Keratinocyte (primary cell): ENCODE measurements at regions not wholly inside any gene's neighbourhood (a gene's known extent, or its start where the extent isn't known, plus 50 kb on each side); places are given as distances from the start of the nearest gene placed in this dataset.

Experiments used
- DNase-seq: peaks from one replicate; pipeline ENCODE4 v3.0.0-alpha.2; 2011; ENCODE audit warnings: low read depth, missing footprints, low spot score
- FAIRE-seq: peaks from 2 replicates; lab custom pipeline; 2011; peaks lifted over from hg19 to GRCh38; lab: Jason Lieb, UNC
- H2AFZ ChIP-seq: 2 replicates; pipeline ENCODE4 v1.6.0; 2012; ENCODE audit warnings: low read length, control low read depth, inconsistent platforms; ENCODE audit not compliant: control insufficient read depth
- H3K27ac ChIP-seq: 2 replicates; pipeline ENCODE4 v1.5.1; 2011; ENCODE audit warnings: low read length; ENCODE audit not compliant: control insufficient read depth, insufficient read depth
- H3K27me3 ChIP-seq: 3 replicates; pipeline ENCODE4 v1.6.0; 2011; ENCODE audit warnings: low read length; ENCODE audit not compliant: control insufficient read depth, insufficient read depth; ENCODE audit errors: extremely low read depth
- H3K36me3 ChIP-seq, 2 experiments: 2 replicates in 1 of 2; 3 replicates in 1 of 2; pipeline ENCODE4 v1.5.1; 2011; ENCODE audit warnings: low read length in 2 of 2, mild to moderate bottlenecking in 1 of 2; ENCODE audit not compliant: control insufficient read depth in 2 of 2, insufficient read depth in 2 of 2; ENCODE audit errors: extremely low read depth in 1 of 2
- H3K4me1 ChIP-seq: 3 replicates; pipeline ENCODE4 v1.5.1; 2011; ENCODE audit warnings: low read length; ENCODE audit not compliant: control insufficient read depth, insufficient read depth; ENCODE audit errors: extremely low read depth
- H3K4me2 ChIP-seq: 3 replicates; pipeline ENCODE4 v1.6.0; 2011; ENCODE audit warnings: low read depth, low read length; ENCODE audit not compliant: control insufficient read depth, insufficient read depth; ENCODE audit errors: extremely low read depth
- H3K4me3 ChIP-seq, 3 experiments: fragments of 200-600 bp in 1 of 3; sonication (generic) in 1 of 3; 2 replicates in 2 of 3; 3 replicates in 1 of 3; pipeline ENCODE4 v1.5.1; 2011 to 2016; ENCODE audit warnings: low read length in 3 of 3, mild to moderate bottlenecking in 3 of 3, control low read depth in 2 of 3, inconsistent platforms in 1 of 3, low read depth in 1 of 3, mixed read lengths in 1 of 3, mixed run types in 1 of 3, moderate library complexity in 1 of 3; ENCODE audit not compliant: control insufficient read depth in 2 of 3, insufficient read depth in 2 of 3; ENCODE audit errors: extremely low read depth in 1 of 3
- H3K79me2 ChIP-seq: 2 replicates; pipeline ENCODE4 v1.6.0; 2012; ENCODE audit warnings: low read length; ENCODE audit not compliant: control insufficient read depth, insufficient read depth
- H3K9ac ChIP-seq: 3 replicates; pipeline ENCODE4 v1.6.0; 2011; ENCODE audit warnings: low read length; ENCODE audit not compliant: control insufficient read depth, insufficient read depth; ENCODE audit errors: extremely low read depth
- H3K9me1 ChIP-seq: 3 replicates; pipeline ENCODE4 v1.6.0; 2011; ENCODE audit warnings: low read length; ENCODE audit not compliant: control insufficient read depth, insufficient read depth; ENCODE audit errors: extremely low read depth
- H3K9me3 ChIP-seq: 2 replicates; pipeline ENCODE4 v1.5.1; 2012; ENCODE audit warnings: low read depth, low read length; ENCODE audit not compliant: control insufficient read depth
- H4K20me1 ChIP-seq: 3 replicates; pipeline ENCODE4 v1.6.0; 2011; ENCODE audit warnings: low read length; ENCODE audit not compliant: control insufficient read depth, insufficient read depth; ENCODE audit errors: extremely low read depth
- CTCF ChIP-seq, 3 experiments: IDR thresholded peaks in 1 of 3; conservative IDR thresholded peaks in 1 of 3; optimal IDR thresholded peaks in 1 of 3; 2 replicates in 2 of 3; 3 replicates in 1 of 3; pipeline versions ENCODE3 to v1.5.1; 2011; ENCODE audit warnings: low read length in 3 of 3, mild to moderate bottlenecking in 3 of 3, moderate library complexity in 2 of 3, control low read depth in 1 of 3, inconsistent platforms in 1 of 3; ENCODE audit not compliant: insufficient read depth in 2 of 3; ENCODE audit errors: extremely low read depth in 1 of 3
- EZH2 ChIP-seq: IDR thresholded peaks from one replicate; pipeline ENCODE4 v1.6.1; 2012; ENCODE audit warnings: inconsistent platforms, mild to moderate bottlenecking, low read length, moderate library complexity
- dilution Hi-C: fragments of 300-500 bp; cut with MboI; formaldehyde crosslinking; loops from one replicate; pipeline ENCODE4 v1.7.0; 2020; ENCODE audit warnings: low sequenced_read_pairs; ENCODE audit not compliant: extremely low pct_ligation_motif_present

GRCh38 chr4:125765941-125766340 is 451.2 kb downstream of the FAT4 start:
- dilution Hi-C loops: no loop called here
- no peak for FAIRE-seq
- Histone ChIP-seq H3K4me2 (no peak overlapping the region), H3K9me3 (no peaks in the 10 kb centered on the region), H3K9ac (no peak overlapping the region), H3K27ac (no peak overlapping the region), H3K9me1 (no peaks in the 10 kb centered on the region), H3K4me3 (no peak overlapping the region), H3K27me3 (no peaks in the 10 kb centered on the region), H3K36me3 (no peaks in the 10 kb centered on the region), H4K20me1 (no peaks in the 10 kb centered on the region), H3K79me2 (no peaks in the 10 kb centered on the region), H2AFZ (no peak overlapping the region), H3K4me1 (no peaks in the 10 kb centered on the region)
- DNase-seq: no peak
- TF ChIP-seq EZH2: no peak
- no peak for TF ChIP-seq CTCF (optimal IDR thresholded peaks at IDR 0.05 in 1 of 3, IDR thresholded peaks at IDR 0.05 in 1 of 3, conservative IDR thresholded peaks at IDR 0.05 in 1 of 3; ENCODE audit: extremely low read depth in 1 of 3, insufficient read depth in 2 of 3, low read length in 3 of 3)

- no peaks in the 10 kb centered on the region for H3K79me2 ChIP-seq
- H3K27ac ChIP-seq: no peak overlapping the region
- FAIRE-seq: no peak
- no peak overlapping the region for H2AFZ ChIP-seq
- no peaks in the 10 kb centered on the region for H3K27me3 ChIP-seq
- H4K20me1 ChIP-seq: no peaks in the 10 kb centered on the region
- H3K9me1 ChIP-seq: no peaks in the 10 kb centered on the region
- H3K9me3 ChIP-seq: no peaks in the 10 kb centered on the region
- no peaks in the 10 kb centered on the region for H3K4me1 ChIP-seq
- no peak for DNase-seq
- no peak for TF ChIP-seq EZH2
- TF ChIP-seq CTCF (optimal IDR thresholded peaks at IDR 0.05 in 1 of 3, IDR thresholded peaks at IDR 0.05 in 1 of 3, conservative IDR thresholded peaks at IDR 0.05 in 1 of 3; ENCODE audit: extremely low read depth in 1 of 3, insufficient read depth in 2 of 3, low read length in 3 of 3): no peak
- dilution Hi-C loops: no loop called here
- no peak overlapping the region for H3K4me3 ChIP-seq
- no peak overlapping the region for H3K9ac ChIP-seq
- H3K4me2 ChIP-seq: no peak overlapping the region
- H3K36me3 ChIP-seq: no peaks in the 10 kb centered on the region
Observed at GRCh38 chr4:125770814-125771398, 456.2 kb downstream of the FAT4 start.
